PFSK-1 (cell line): ENCODE measurements at regions not wholly inside any gene's neighbourhood (a gene's known extent, or its start where the extent isn't known, plus 50 kb on each side); places are given as distances from the start of the nearest gene placed in this dataset.

ENCODE experiments used
- FOXP2 ChIP-seq: optimal IDR thresholded peaks from 2 replicates; pipeline ENCODE3; 2011; ENCODE audit warnings: borderline replicate concordance, control low read depth, inconsistent platforms; ENCODE audit not compliant: insufficient read depth; ENCODE audit errors: extremely low read length, extremely low read depth
- POLR2AphosphoS5 ChIP-seq: IDR thresholded peaks from 2 replicates; pipeline ENCODE4 v1.6.1; 2012; ENCODE audit warnings: low read depth, mild to moderate bottlenecking, control low read depth, low read length, moderate library complexity
- REST ChIP-seq, 2 experiments: IDR thresholded peaks; 2 replicates each; pipeline versions ENCODE4 v1.6.1 to v1.8.0; 2011 to 2012; ENCODE audit warnings: low read depth in 2 of 2, low read length in 2 of 2, control low read depth in 1 of 2, inconsistent platforms in 1 of 2, mild to moderate bottlenecking in 1 of 2, moderate library complexity in 1 of 2; ENCODE audit not compliant: insufficient read depth in 1 of 2
- SIN3A ChIP-seq: IDR thresholded peaks from 2 replicates; pipeline ENCODE4 v1.6.1; 2012; ENCODE audit warnings: mild to moderate bottlenecking, low read length, moderate library complexity, borderline replicate concordance; ENCODE audit not compliant: insufficient read depth
- TAF1 ChIP-seq: IDR thresholded peaks from 2 replicates; pipeline ENCODE4 v1.6.1; 2012; ENCODE audit warnings: low read length, control low read depth, borderline replicate concordance; ENCODE audit not compliant: insufficient read depth

GRCh38 chr10:84059526-84059925, 79.8 kb upstream of the GHITM start:
- TF ChIP-seq REST (IDR thresholded peaks at IDR 0.05; ENCODE audit: insufficient read depth in 1 of 2, low read depth in 2 of 2, low read length in 2 of 2) (no peak), FOXP2 (no peak), POLR2AphosphoS5 (no peak), TAF1 (no peak), SIN3A (no peak)

GRCh38 chr10:84063440-84063839, 75.9 kb upstream of the GHITM start:
- no peak for TF ChIP-seq FOXP2
- TF ChIP-seq SIN3A, result no peak
- TF ChIP-seq POLR2AphosphoS5, result no peak
- no peak for TF ChIP-seq REST (IDR thresholded peaks at IDR 0.05; ENCODE audit: insufficient read depth in 1 of 2, low read depth in 2 of 2, low read length in 2 of 2)
- no peak for TF ChIP-seq TAF1

- TF ChIP-seq SIN3A, result no peak
- TF ChIP-seq POLR2AphosphoS5, result no peak
- no peak for TF ChIP-seq REST (IDR thresholded peaks at IDR 0.05; ENCODE audit: insufficient read depth in 1 of 2, low read depth in 2 of 2, low read length in 2 of 2)
- no peak for TF ChIP-seq FOXP2
- TF ChIP-seq TAF1, result no peak
Measured at GRCh38 chr10:84065804-84066601, 73.3 kb upstream of the GHITM start.

GRCh38 chr10:84074521-84074920, 64.8 kb upstream of the GHITM start:
- TF ChIP-seq TAF1 (no peak), FOXP2 (no peak), SIN3A (no peak), POLR2AphosphoS5 (no peak), REST (IDR thresholded peaks at IDR 0.05; ENCODE audit: insufficient read depth in 1 of 2, low read depth in 2 of 2, low read length in 2 of 2) (no peak)
